ENCODE measurements at regions not wholly inside any gene's neighbourhood (a gene's known extent, or its start where the extent isn't known, plus 50 kb on each side); places are given as distances from the start of the nearest gene placed in this dataset.

- Mint-ChIP-seq H3K36me3 (ENCODE audit: low read depth) (peaks cover 5% of the 10 kb centered on the region; the same call in 1 of the 2 replicates), H3K27ac (no peak overlapping the region), H3K27me3 (ENCODE audit: insufficient read depth) (no peaks in the 10 kb centered on the region), H3K4me3 (no peak overlapping the region), H3K9me3 (peaks cover 36% of the 10 kb centered on the region), H3K4me1 (ENCODE audit: low read depth) (no peaks in the 10 kb centered on the region)
- DNase-seq = no peak
- TF ChIP-seq CTCF (IDR thresholded peaks at IDR 0.05) = no peak
Measured at GRCh38 chr4:164312671-164313070, 441.3 kb upstream of the SMIM31 start.

GRCh38 chr4:164313853-164314252, 440.1 kb upstream of the SMIM31 start:
- Mint-ChIP-seq H3K27me3 (ENCODE audit: insufficient read depth) (no peaks in the 10 kb centered on the region), H3K9me3 (peaks cover 33% of the 10 kb centered on the region)

DNA sequence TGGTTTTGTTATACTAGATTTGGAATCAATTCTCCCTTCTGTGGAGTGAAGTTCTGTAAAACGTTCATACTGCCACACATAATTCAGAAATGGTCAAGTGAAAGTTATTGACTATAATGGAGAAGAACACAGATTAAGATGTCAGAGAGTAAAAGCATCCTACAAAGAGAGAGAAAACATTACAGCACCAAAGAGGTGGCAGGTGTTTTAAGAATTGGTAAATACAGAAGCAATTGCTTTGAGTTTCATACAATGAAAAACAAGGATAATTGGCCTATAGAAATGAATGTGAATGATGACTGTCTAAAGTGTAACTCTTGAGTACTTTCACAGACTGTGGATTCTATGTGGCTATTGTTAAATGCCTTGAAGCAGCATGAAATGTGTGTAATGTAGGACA, 435.6 kb upstream of the SMIM31 start:
- H3K4me3 Mint-ChIP-seq = no peak overlapping the region
- H3K27ac Mint-ChIP-seq = no peak overlapping the region

More at GRCh38 chr4:164313853-164314252, 440.1 kb upstream of the SMIM31 start:
- Mint-ChIP-seq H3K4me1 (ENCODE audit: low read depth) (no peaks in the 10 kb centered on the region), H3K27ac (no peak overlapping the region), H3K36me3 (ENCODE audit: low read depth) (peaks cover 5% of the 10 kb centered on the region; the same call in 1 of the 2 replicates), H3K4me3 (no peak overlapping the region)
- no peak for TF ChIP-seq CTCF (IDR thresholded peaks at IDR 0.05)
- DNase-seq = no peak

DNA sequence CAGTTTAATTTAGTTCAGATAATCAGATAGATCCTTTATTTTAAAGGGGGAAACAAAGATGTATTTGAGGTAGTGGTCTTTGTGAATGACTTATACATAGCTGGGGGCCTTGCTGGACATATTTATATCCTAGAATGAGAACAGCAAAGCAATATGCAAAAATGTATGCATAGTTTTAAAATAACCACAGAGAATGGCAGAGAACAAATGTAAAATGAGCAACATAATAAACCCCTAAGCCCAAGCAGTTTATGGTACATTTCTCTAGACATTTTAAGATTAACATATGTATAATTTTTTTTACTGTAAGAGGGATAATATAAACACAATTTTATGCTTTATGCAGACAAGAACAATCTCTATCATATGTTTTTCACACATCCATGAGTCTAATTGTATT, 434.2 kb upstream of the SMIM31 start:
- Mint-ChIP-seq H3K27me3 (ENCODE audit: insufficient read depth) (no peaks in the 10 kb centered on the region), H3K4me3 (no peak overlapping the region), H3K4me1 (ENCODE audit: low read depth) (no peaks in the 10 kb centered on the region), H3K36me3 (ENCODE audit: low read depth) (no peaks in the 10 kb centered on the region), H3K27ac (no peak overlapping the region), H3K9me3 (peaks cover 24% of the 10 kb centered on the region)
- TF ChIP-seq CTCF (IDR thresholded peaks at IDR 0.05) = no peak
- no peak for DNase-seq

More for the DNA sequence above, 435.6 kb upstream of the SMIM31 start:
- no peak for TF ChIP-seq CTCF (IDR thresholded peaks at IDR 0.05)
- Mint-ChIP-seq H3K4me1 (ENCODE audit: low read depth) (no peaks in the 10 kb centered on the region), H3K27me3 (ENCODE audit: insufficient read depth) (no peaks in the 10 kb centered on the region), H3K36me3 (ENCODE audit: low read depth) (peaks cover 4% of the 10 kb centered on the region; the same call in 1 of the 2 replicates), H3K9me3 (peaks cover 35% of the 10 kb centered on the region)
- DNase-seq = no peak

- Mint-ChIP-seq H3K27me3 (ENCODE audit: insufficient read depth) (no peaks in the 10 kb centered on the region), H3K4me1 (ENCODE audit: low read depth) (no peaks in the 10 kb centered on the region), H3K36me3 (ENCODE audit: low read depth) (no peaks in the 10 kb centered on the region), H3K9me3 (peaks cover 24% of the 10 kb centered on the region), H3K4me3 (no peak overlapping the region), H3K27ac (no peak overlapping the region)
- DNase-seq = no peak
- TF ChIP-seq CTCF (IDR thresholded peaks at IDR 0.05) = no peak
Measured at GRCh38 chr4:164320847-164321246, 433.1 kb upstream of the SMIM31 start.

DNA sequence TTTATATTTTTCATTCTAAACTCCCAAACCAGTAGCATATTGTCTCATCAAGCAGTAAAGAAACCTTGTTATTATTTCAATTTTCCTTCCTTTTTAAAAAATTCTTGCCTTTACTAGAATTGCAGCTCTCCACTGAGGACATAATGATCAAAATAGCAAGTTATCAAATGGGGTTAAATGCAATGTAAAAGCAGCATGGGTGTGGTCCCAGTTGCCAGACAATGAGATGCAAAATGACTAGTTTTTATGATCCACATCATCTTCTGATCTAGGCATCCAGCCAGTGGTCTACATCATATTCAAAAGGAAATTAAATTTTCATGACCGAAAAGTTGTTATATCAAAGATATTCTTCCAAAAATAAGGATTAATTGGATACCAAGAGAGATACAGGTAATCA, 427.9 kb upstream of the SMIM31 start:
- no peak for TF ChIP-seq CTCF (IDR thresholded peaks at IDR 0.05)
- no peak for DNase-seq
- Mint-ChIP-seq H3K27me3 (ENCODE audit: insufficient read depth) (no peaks in the 10 kb centered on the region), H3K4me3 (no peak overlapping the region), H3K9me3 (peaks cover 22% of the 10 kb centered on the region), H3K27ac (no peak overlapping the region), H3K4me1 (ENCODE audit: low read depth) (no peaks in the 10 kb centered on the region), H3K36me3 (ENCODE audit: low read depth) (no peaks in the 10 kb centered on the region)
